NCI-H446 (cell line): ENCODE measurements at regions not wholly inside any gene's neighbourhood (a gene's known extent, or its start where the extent isn't known, plus 50 kb on each side); places are given as distances from the start of the nearest gene placed in this dataset.

Source experiments
- DNase-seq, 2 experiments: peaks; one replicate each; lab custom pipeline; 2025; lab: John Stamatoyannopoulos, UW

DNA sequence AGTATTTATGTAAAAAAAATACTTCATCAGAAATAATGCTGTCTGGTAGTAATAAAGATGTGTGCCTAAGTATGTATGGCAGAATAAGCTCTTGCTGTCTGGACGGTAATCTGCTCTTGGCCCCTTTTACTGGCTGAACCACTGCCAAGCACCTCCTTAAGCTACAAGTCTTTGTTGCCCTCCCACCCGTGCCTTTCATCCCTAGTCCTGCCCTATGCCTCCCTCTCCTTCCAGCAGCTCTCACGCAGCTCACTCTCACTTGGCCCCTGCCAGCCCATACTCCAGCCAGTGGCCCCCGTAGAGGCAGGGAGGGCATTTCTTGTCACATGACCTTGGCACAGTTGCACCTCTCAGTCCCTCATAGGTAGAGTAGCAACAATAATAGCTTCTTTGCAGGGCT is 54.5 kb upstream of the NPAS2 start:
- no peak for DNase-seq

DNA sequence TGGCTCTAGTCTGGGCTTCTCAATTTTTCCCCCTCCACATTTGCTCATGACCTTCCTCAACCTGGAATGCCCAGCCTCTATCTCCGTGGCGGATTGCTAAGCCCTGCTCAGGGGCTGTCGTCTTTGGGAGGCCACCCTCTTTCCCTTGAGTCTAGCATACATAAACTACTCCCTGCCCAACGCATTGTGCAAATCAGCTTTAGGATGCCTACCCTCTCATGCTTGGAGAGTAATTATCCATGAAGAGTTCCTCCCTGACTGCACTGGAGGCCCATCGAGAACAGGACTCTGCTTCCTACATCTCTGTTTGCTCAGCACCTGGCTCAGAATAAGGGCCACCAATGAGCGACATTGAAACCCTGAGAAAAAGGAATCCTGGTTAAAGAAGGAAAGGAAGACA is 53.7 kb upstream of the NPAS2 start:
- DNase-seq = no peak

DNA sequence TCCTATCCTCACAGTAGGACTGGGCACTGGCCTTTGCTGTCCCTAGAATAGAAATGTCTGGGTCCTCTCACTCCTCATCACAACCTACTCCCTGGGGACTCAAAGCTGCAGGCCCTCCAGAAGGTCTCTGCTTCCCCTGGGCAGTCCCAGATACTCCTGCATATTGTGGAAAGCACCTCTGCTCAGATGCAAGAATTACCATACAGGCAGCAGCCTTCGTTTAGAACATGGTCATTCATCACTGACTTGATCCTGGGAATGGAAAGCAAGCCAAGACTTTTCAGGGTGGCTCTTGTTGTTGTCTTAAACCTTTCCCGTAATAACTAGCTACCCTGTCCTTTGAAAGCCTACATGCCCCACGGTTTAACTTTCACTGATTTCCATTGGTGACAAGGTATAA is 53.1 kb upstream of the NPAS2 start:
- no peak for DNase-seq

DNA sequence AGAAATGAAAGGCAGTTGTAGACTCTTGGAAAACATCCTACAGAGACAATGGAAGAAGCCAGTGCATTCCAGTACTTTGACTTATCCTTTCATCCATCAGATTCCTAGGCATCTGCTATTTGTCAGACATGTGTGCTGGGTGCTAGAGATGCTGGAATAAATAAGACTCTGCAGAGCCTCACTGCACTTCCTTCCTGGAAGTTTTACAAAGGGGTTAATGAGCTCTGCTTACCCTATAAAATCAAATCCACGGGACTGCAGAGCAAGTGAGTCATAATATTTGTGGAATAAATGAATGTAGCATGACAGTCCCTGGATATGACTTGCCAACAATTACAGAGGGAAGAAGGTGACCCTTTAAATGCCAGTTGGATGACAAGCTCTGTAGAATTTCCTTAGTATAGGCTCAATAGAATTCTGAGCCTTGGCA is 52.7 kb upstream of the NPAS2 start:
- DNase-seq = no peak

DNA sequence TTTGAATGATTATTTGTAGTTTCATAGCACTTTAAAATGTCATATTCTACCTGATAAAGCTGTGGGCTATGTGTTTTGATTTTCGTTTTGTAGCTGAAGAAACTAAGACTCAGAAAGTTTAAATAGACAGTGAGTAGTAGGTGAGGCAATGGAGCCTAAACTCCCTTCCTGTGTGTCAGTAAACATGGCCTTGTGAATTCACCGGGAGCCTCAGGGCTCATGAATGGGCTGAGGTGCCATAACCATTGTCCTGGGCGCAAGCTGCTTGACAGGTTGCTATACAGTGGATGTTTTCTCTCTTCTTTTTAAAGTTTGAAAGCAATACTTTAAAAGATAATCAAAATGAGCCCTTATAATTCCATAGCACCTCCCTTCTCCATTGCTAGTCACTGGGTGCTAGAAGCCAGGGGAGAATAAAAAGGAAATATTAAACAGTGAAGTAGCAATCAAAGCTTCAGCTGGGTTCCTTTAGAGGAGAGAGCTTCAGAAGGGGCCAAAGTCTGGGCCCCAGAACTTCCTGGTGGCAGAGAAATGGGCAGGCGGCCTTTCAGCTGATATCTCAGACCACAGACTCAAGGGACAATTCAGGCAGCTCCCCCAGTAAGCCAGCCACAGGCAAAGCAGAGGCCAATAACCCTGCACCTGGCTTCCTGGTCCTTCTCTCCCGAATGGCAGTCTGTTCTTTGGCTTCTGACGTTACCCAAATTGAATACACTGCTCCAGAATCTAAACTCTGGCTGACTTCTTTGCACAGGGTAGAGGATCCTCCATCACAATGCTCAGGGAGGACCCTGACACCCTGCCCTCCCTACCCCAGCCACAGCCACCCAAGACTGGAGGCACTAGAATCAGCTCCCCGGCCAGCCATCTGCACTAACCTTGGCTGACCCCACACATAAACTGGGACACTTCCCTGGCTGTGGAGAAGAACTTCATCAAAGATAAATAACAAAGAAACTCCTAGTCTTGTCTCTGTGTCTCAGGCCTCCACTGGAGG is 51.8 kb upstream of the NPAS2 start:
- DNase-seq = no peak
